ENCODE measurements at regions not wholly inside any gene's neighbourhood (a gene's known extent, or its start where the extent isn't known, plus 50 kb on each side); places are given as distances from the start of the nearest gene placed in this dataset.

DNA sequence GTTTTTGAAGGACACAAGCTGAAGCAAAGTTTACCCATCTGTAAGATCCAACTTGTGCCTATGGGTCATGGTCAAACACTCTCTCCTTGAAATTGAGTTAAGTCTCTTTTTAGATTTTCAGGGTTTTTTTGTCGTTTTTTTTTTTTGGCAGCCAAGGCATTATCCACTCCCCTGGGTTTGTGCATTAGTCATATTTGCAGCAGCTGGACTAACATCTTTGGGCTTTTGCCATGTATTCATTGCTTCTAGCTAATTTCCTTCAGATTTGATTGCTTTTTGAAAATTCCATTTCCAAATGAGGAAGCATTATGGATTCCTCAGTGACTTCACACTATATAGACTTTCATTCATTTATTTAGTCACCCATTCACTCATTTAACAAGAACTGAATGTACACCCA, 80.3 kb upstream of the SRRM4 start:
- TF ChIP-seq ZNF740 (CRISPR knock-in tag; IDR thresholded peaks at IDR 0.05) (no peak), ZNF740 (tag; IDR thresholded peaks at IDR 0.05) (no peak), ETV1 (tag; conservative IDR thresholded peaks at IDR 0.05; ENCODE audit: low read depth) (no peak), RCOR1 (IDR thresholded peaks at IDR 0.05; ENCODE audit: borderline replicate concordance in 1 of 2, low read depth in 2 of 2, low read length in 2 of 2) (no peak), FOXK2 (conservative IDR thresholded peaks at IDR 0.05 in 1 of 2, IDR thresholded peaks at IDR 0.05 in 1 of 2; ENCODE audit: low read depth in 2 of 2) (no peak), MYNN (IDR thresholded peaks at IDR 0.05) (no peak), MYNN (CRISPR knock-in tag; IDR thresholded peaks at IDR 0.05) (no peak), ZNF639 (CRISPR knock-in tag; conservative IDR thresholded peaks at IDR 0.05 in 1 of 2, IDR thresholded peaks at IDR 0.05 in 1 of 2) (no peak), RAD51 (IDR thresholded peaks at IDR 0.05; ENCODE audit: borderline replicate concordance, low read depth) (no peak), RFX7 (CRISPR knock-in tag; IDR thresholded peaks at IDR 0.05) (no peak), MCM2 (IDR thresholded peaks at IDR 0.05; ENCODE audit: low read depth) (no peak)
- TF ChIP-seq, protein P1, sequence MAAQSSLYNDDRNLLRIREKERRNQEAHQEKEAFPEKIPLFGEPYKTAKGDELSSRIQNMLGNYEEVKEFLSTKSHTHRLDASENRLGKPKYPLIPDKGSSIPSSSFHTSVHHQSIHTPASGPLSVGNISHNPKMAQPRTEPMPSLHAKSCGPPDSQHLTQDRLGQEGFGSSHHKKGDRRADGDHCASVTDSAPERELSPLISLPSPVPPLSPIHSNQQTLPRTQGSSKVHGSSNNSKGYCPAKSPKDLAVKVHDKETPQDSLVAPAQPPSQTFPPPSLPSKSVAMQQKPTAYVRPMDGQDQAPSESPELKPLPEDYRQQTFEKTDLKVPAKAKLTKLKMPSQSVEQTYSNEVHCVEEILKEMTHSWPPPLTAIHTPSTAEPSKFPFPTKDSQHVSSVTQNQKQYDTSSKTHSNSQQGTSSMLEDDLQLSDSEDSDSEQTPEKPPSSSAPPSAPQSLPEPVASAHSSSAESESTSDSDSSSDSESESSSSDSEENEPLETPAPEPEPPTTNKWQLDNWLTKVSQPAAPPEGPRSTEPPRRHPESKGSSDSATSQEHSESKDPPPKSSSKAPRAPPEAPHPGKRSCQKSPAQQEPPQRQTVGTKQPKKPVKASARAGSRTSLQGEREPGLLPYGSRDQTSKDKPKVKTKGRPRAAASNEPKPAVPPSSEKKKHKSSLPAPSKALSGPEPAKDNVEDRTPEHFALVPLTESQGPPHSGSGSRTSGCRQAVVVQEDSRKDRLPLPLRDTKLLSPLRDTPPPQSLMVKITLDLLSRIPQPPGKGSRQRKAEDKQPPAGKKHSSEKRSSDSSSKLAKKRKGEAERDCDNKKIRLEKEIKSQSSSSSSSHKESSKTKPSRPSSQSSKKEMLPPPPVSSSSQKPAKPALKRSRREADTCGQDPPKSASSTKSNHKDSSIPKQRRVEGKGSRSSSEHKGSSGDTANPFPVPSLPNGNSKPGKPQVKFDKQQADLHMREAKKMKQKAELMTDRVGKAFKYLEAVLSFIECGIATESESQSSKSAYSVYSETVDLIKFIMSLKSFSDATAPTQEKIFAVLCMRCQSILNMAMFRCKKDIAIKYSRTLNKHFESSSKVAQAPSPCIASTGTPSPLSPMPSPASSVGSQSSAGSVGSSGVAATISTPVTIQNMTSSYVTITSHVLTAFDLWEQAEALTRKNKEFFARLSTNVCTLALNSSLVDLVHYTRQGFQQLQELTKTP (IDR thresholded peaks at IDR 0.05; ENCODE audit: low read depth in 1 of 2, partially characterized antibody in 2 of 2) = no peak
- TF ChIP-seq, protein P2, sequence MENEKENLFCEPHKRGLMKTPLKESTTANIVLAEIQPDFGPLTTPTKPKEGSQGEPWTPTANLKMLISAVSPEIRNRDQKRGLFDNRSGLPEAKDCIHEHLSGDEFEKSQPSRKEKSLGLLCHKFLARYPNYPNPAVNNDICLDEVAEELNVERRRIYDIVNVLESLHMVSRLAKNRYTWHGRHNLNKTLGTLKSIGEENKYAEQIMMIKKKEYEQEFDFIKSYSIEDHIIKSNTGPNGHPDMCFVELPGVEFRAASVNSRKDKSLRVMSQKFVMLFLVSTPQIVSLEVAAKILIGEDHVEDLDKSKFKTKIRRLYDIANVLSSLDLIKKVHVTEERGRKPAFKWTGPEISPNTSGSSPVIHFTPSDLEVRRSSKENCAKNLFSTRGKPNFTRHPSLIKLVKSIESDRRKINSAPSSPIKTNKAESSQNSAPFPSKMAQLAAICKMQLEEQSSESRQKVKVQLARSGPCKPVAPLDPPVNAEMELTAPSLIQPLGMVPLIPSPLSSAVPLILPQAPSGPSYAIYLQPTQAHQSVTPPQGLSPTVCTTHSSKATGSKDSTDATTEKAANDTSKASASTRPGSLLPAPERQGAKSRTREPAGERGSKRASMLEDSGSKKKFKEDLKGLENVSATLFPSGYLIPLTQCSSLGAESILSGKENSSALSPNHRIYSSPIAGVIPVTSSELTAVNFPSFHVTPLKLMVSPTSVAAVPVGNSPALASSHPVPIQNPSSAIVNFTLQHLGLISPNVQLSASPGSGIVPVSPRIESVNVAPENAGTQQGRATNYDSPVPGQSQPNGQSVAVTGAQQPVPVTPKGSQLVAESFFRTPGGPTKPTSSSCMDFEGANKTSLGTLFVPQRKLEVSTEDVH (IDR thresholded peaks at IDR 0.05; ENCODE audit: low read depth, partially characterized antibody) = no peak
- in situ Hi-C loops (cut with MboI) = no loop called here
- BruUV-seq (replicated peaks) = no TSS peak

More for the DNA sequence above, 80.3 kb upstream of the SRRM4 start:
- CTCF ChIA-PET (ENCODE audit: low intra/inter-chr PET ratio) = no interaction called here
- no peaks in the 10 kb centered on the region for H4K20me1 ChIP-seq (replicated peaks; ENCODE audit: control insufficient read depth, insufficient read depth, low read length)
- H3K9ac ChIP-seq (ENCODE audit: insufficient read depth in 1 of 2, low read depth in 2 of 2, low read length in 2 of 2) = no peak overlapping the region
- no peak overlapping the region for H3K4me2 ChIP-seq (ENCODE audit: insufficient read depth, low read length)
- no peaks in the 10 kb centered on the region for H3K27me3 ChIP-seq (ENCODE audit: control insufficient read depth in 2 of 2, insufficient read depth in 2 of 2, low read length in 2 of 2)
- H3K4me3 ChIP-seq = no peak overlapping the region
- WGBS (ENCODE audit: insufficient coverage, low coverage, missing lambda C conversion rate) = 0% methylated on average over 1 of the region's 1 CpG
- no peaks in the 10 kb centered on the region for H3K4me1 ChIP-seq (replicated peaks in 1 of 2; ENCODE audit: control insufficient read depth in 2 of 2, insufficient read depth in 2 of 2, low read length in 2 of 2)
- no peaks in the 10 kb centered on the region for H3K36me3 ChIP-seq (ENCODE audit: control insufficient read depth, insufficient read depth, low read length)
- intact Hi-C loops (cut with micrococcal nuclease) = no loop called here
- DNase-seq (ENCODE audit: extremely low read depth in 1 of 4, low spot score in 3 of 4) (no peak), ATAC-seq (no peak), FAIRE-seq (no peak)
- POLR2A ChIA-PET = no interaction called here
- no peaks in the 10 kb centered on the region for H3K9me1 ChIP-seq (ENCODE audit: control insufficient read depth, insufficient read depth, low read length)
- no peaks in the 10 kb centered on the region for H3K9me3 ChIP-seq (replicated peaks; ENCODE audit: control insufficient read depth, insufficient read depth, low read depth, low read length)
- H2AFZ ChIP-seq (ENCODE audit: low read depth, low read length) = no peak overlapping the region
- H3K79me2 ChIP-seq (ENCODE audit: control insufficient read depth, insufficient read depth, low read length) = no peaks in the 10 kb centered on the region
- H3K27ac ChIP-seq (ENCODE audit: extremely low read depth, low read depth, low read length) = no peak overlapping the region
